ENCODE measurements at regions not wholly inside any gene's neighbourhood (a gene's known extent, or its start where the extent isn't known, plus 50 kb on each side); places are given as distances from the start of the nearest gene placed in this dataset.

GRCh38 chr12:34291001-34291400 is 268.7 kb downstream of the ALG10 start:
- no peak for DNase-seq (ENCODE audit: low spot score)

GRCh38 chr12:34291426-34291901 is 269.2 kb downstream of the ALG10 start:
- DNase-seq (ENCODE audit: low spot score): no peak

- no peak for DNase-seq (ENCODE audit: low spot score)
Measured at GRCh38 chr12:34292736-34293625, 270.7 kb downstream of the ALG10 start.

- DNase-seq (ENCODE audit: low spot score): no peak
Measured at GRCh38 chr12:34294137-34294536, 271.8 kb downstream of the ALG10 start.

GRCh38 chr12:34294671-34295365 is 272.5 kb downstream of the ALG10 start:
- DNase-seq (ENCODE audit: low spot score): no peak

- no peak for DNase-seq (ENCODE audit: low spot score)
Measured at GRCh38 chr12:34295366-34296142, 273.3 kb downstream of the ALG10 start.

- DNase-seq (ENCODE audit: low spot score): no peak
Measured at GRCh38 chr12:34296143-34297041, 274.1 kb downstream of the ALG10 start.

- no peak for DNase-seq (ENCODE audit: low spot score)
Measured at GRCh38 chr12:34297126-34297789, 275.0 kb downstream of the ALG10 start.

GRCh38 chr12:34297790-34298164 is 275.5 kb downstream of the ALG10 start:
- no peak for DNase-seq (ENCODE audit: low spot score)

GRCh38 chr12:34298176-34298970 is 276.1 kb downstream of the ALG10 start:
- no peak for DNase-seq (ENCODE audit: low spot score)

GRCh38 chr12:34298971-34299801 is 276.9 kb downstream of the ALG10 start:
- no peak for DNase-seq (ENCODE audit: low spot score)

GRCh38 chr12:34299802-34300193 is 277.5 kb downstream of the ALG10 start:
- DNase-seq (ENCODE audit: low spot score): no peak

- no peak for DNase-seq (ENCODE audit: low spot score)
Measured at GRCh38 chr12:34300376-34301250, 278.3 kb downstream of the ALG10 start.

GRCh38 chr12:34301251-34302130 is 279.2 kb downstream of the ALG10 start:
- DNase-seq (ENCODE audit: low spot score): no peak

- no peak for DNase-seq (ENCODE audit: low spot score)
Measured at GRCh38 chr12:34302131-34302885, 280.0 kb downstream of the ALG10 start.
